ENCODE measurements at regions not wholly inside any gene's neighbourhood (a gene's known extent, or its start where the extent isn't known, plus 50 kb on each side); places are given as distances from the start of the nearest gene placed in this dataset.

DNA sequence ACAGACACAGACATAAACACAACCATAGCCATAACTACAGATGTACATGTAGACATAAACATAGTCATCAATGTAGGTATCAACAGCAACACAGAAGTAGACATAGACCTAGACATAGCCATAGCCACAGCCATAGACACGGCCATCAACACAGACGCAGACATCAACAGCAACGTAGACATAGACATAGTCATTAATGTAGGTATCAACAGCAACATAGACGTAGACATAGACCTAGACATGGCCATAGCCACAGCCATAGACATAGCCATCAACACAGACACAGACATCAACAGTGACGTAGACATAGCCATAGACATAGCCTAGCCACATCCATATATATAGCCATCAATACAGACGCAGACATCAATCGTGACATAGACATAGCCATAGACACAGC is 258.3 kb upstream of the FOXQ1 start:
- TF ChIP-seq, protein P1, sequence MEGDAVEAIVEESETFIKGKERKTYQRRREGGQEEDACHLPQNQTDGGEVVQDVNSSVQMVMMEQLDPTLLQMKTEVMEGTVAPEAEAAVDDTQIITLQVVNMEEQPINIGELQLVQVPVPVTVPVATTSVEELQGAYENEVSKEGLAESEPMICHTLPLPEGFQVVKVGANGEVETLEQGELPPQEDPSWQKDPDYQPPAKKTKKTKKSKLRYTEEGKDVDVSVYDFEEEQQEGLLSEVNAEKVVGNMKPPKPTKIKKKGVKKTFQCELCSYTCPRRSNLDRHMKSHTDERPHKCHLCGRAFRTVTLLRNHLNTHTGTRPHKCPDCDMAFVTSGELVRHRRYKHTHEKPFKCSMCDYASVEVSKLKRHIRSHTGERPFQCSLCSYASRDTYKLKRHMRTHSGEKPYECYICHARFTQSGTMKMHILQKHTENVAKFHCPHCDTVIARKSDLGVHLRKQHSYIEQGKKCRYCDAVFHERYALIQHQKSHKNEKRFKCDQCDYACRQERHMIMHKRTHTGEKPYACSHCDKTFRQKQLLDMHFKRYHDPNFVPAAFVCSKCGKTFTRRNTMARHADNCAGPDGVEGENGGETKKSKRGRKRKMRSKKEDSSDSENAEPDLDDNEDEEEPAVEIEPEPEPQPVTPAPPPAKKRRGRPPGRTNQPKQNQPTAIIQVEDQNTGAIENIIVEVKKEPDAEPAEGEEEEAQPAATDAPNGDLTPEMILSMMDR (IDR thresholded peaks at IDR 0.05) = no peak
- TF ChIP-seq POLR2A (IDR thresholded peaks at IDR 0.05) = no peak
- TF ChIP-seq POLR2AphosphoS5 (IDR thresholded peaks at IDR 0.05) = no peak

All from breast epithelium (tissue), 3 donors.